ENCODE measurements at regions not wholly inside any gene's neighbourhood (a gene's known extent, or its start where the extent isn't known, plus 50 kb on each side); places are given as distances from the start of the nearest gene placed in this dataset.

DNA sequence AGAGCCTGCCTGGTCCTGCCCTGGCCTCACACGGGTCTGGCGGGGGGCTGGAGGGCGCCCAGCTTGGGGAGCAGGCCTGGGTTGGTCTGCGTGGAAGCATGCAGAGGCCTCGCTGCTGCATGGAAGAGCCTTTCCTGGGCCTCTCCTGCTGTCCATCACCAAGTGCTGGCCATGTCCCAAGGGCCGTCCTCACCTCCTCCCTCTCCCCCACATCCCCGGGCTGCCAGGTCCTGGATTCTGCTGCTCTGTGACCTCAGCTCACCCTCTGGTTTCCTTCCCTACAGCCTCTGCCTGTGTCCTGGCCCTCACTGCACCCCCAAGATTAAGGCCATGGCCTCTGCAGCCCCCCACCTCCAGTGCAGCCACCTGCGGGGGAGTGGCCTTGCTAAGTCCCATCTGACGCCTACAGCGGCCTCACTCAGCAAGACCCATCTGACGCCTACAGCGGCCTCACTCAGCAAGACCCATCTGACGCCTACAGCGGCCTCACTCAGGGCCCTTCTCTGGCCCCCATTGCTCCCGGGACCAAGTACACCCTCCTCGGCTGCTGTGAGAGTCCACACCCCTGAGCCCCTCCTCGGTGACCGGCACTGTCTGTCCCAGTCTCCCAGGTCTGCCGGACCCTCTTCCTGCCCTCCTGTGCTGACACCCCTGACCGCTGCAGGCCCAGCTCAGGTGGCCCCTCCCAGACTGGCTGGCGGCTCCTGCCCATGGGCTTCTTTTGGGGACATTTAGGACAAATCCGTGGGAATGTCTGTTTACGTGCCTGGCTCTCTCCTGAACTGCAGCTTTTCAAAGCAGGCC is 119.5 kb upstream of the B3GAT1 start:
- DNase-seq (ENCODE audit: low spot score): no peak

DNA sequence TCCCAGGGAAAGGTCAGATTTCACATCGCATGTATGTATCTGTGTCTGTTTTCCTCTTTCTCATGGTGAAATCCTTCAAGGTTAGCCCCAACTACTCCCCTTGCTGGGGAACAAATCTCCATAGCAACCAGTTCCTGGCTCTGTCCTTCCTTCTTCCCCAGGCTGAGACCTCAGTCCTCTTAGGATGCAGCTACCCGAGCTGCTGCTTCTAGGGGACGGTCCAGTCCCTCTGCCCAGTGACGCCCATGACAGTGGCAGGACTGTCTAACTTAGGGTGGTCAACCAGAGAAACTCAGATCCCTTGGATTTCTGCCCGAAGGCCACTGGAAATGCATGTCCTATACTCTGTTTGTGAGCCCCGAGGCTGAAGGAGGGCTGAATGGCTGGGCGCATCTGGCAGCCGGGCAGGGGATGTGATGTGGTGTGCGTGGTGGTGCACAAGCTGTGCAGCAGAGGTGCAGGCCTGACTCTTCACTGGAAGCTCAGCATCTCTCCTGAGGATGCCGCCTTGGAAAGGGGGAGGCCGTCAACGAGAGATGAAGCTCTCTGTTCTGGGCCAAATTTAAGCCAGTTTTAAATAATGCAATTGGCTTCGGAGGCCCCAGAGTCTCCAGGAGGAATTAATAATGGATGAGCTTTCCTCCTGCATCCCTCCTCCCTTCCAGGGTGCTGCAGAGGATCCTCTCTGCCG is 118.7 kb upstream of the B3GAT1 start:
- no peak for DNase-seq (ENCODE audit: low spot score)

DNA sequence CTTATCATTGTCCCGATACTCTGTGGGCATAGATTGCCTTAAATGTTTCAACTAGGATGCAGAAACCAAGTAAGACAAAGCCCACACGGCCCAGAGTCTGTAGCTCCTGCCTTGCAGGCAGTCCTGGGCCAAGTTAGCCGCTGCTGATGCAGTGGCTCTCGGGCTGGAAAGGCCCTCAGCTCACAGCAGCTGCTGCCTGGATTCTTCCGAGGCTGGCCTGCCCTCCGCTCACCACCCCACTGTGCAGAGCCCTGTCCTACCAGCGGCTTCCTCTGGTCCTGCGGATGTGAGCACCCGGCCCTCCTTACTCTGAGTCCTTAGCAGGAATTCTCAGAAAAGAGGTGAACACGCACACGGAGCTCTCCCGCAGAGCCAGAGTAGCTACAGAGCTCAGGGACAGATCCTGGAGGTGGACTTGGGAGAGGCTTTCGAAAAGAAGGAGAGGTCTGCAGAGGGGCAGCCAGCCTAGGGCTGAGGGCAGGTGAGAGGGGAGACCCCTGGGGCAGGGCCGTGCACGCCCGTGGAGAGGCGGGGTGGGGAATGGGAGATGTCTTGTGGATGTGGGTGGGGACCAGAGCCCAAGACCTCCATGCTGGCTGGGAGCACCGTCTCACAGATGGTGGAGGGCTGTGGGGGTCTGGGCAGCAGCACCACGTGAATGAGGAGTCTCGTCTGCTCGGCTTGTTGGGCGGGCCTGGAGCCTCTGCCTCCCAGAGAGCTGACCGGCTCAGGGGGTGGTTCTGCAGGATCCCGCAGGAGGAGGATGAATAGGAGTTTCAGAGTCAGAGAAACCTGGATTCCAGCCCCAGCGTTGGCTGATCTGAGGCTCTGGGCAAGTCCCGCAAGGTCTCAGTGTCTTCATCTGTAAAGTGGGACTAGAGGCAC is 117.4 kb upstream of the B3GAT1 start:
- no peak for DNase-seq (ENCODE audit: low spot score)

DNA sequence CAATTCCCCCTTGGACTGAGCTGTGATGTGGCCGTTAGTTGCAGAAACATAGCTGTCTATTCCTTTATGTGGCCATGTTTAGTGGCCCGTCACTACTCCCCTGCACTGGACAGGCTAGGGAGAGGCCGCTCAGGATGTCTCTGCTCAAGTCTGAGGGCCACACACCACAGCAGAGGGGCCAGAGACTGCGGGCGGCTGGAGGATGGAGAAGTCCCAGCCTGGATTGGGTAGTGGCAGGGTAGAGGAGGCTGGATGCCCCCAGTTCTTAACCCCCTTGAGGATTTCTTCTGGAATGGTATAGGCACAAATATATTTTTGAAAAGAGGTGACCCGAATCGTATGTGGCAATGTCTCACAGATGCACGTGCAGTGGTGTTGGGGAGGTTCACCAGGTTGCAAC is 116.4 kb upstream of the B3GAT1 start:
- DNase-seq (ENCODE audit: low spot score): no peak

GRCh38 chr11:134527382-134528243 is 115.6 kb upstream of the B3GAT1 start:
- no peak for DNase-seq (ENCODE audit: low spot score)

DNA sequence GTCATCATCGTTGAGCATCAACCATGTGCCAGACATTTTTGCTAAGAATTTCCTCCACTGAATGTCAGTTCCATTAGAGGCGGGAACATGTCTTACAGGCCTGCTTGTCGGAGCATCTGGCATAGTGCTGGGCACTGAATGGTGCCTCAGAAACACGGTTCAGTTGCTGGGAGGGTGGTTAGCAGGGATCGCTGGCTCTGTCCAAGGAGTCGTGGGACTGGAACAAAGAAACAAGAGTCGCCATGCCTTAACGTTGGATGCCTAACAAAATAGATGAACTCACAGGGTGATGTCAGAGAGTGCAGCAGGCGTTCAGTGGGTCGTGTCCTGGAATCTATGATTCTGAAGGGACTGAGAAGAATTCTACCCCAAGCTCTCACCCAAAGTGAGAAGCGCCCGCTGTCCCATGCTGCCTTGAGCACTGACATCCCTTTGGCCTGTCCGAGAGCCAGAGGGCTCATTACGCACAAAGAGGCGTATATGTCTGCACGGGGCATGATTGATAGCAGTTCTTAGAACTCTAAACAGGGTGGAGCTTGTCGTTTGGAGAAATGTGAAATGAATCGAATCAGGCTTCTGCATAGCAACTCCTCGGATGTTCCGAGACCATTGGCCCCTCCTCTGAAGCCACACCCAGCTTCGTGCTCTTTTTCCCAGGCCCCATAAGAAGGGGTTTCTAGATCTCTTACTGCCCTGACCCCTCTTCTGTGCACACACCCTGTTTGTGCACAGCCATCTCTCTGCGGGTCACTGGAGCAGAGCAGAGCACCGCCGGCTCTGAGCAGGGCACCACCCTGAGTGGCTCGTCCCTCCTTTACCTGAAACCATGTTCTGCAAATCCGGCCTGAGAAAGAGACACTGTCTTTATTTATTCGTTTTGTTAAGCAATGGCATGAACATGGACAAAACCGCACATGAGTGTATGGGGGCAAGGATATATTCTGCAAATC is 113.1 kb upstream of the B3GAT1 start:
- DNase-seq (ENCODE audit: low spot score): no peak

GRCh38 chr11:134524201-134524600 is 112.2 kb upstream of the B3GAT1 start:
- no peak for DNase-seq (ENCODE audit: low spot score)

GRCh38 chr11:134522782-134523570 is 110.9 kb upstream of the B3GAT1 start:
- DNase-seq (ENCODE audit: low spot score): no peak

GRCh38 chr11:134521452-134522289 is 109.6 kb upstream of the B3GAT1 start:
- no peak for DNase-seq (ENCODE audit: low spot score)

DNA sequence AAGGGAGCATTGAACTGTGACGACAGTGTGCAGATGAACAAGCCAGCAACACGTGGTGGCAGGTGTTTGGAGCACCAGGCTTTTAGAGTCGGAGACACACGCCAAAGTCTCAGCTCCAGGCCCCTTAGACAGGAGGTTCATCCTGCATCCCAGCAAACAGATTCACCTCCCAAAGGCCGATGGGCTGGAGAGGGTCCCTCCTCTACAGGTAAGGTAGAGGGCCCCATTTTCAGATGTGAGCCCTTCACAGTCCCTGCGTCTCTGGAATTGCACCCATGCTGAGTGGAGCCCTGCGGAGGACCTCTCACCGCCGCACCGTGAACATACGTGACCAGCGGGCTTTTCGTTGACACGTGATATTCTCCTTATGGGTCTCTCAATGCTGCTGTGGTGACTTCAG is 109.0 kb upstream of the B3GAT1 start:
- DNase-seq (ENCODE audit: low spot score): no peak

- no peak for DNase-seq (ENCODE audit: low spot score)
Observed at GRCh38 chr11:134519788-134520187, 107.7 kb upstream of the B3GAT1 start.

DNA sequence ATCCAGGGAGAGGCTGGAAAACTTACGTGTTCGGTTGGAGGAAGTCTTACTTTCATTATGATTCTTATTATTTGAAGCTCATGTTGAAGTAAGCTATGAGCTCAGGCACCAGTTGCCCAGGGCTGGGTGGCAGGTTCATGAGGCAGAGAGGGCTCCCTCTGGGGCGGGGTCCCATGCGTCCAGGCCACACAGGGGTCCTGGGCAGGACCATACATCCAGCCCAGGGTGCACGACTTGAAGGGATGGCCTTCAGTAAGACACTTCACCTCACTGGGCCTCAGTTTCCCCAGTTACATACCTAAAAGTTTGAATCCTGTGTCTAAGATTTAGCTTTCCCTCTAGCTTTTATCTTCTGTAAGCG is 107.3 kb upstream of the B3GAT1 start:
- DNase-seq (ENCODE audit: low spot score): no peak

DNA sequence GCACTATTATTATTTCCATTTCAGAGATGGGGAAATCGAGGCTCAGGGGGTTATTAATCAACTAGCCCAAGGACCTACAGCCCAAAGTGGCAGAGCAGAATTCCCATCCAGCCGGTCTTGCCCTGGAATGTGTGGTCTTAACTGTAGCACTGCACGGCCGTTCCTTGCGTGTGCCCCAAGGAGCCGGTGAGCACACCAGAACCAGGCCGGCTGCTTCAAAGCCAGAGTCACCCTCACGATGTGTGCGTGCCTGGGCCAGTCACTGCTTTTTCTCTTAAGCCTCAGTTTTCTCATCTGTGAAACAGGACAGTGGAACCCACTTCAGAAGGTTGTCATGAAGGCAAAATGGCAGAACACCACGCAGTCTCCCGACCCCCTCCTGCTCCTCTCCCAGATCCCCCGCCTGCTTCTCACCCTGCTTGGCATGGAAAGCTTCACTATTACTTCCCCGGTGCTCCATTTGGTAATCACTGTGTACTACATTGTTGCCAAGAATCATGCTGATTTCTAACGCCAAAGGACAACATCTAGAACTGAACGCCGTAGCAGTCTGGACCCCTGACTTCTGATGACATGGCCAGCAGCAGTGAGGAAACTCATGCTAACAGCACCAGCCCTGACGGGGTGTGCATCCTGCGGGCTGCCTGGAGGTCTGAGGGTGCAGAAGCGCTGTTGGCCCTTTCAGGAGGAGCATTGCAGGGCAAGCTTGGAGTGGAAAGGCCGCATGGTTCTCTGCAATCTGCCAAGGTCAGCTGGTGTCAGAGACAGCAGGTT is 106.8 kb upstream of the B3GAT1 start:
- no peak for DNase-seq (ENCODE audit: low spot score)

DNA sequence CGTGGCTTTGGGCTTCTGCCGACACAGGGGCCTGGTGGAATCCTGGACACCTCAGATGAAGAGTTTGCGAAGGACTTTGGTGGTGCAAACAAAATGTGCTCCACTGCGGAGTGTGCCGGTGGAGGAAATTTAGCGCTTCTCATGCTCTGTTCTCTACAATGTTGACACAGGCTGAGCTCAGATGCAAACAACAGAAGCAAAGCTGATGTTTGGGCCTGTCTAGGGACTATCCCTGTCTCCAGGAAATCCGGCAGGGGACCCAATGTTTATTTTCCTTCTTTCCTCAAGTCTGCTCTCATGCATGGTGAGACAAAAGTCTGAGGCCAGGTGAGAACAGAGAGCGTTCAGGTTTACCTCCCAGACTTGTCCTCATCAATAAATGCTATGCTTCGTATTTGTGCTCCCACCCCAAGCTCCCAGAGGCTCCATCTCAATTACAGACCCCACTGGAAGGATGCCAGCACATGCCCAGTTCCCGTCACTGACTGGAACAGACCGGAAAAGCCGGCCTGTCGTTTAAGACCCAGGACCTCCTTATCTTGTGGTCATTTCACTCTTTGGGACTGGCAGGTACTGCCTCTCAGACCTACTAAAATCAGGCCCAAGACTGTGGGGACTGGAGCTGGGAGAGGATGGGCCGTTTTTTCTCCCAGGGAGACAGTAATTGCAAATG is 105.7 kb upstream of the B3GAT1 start:
- no peak for DNase-seq (ENCODE audit: low spot score)

DNA sequence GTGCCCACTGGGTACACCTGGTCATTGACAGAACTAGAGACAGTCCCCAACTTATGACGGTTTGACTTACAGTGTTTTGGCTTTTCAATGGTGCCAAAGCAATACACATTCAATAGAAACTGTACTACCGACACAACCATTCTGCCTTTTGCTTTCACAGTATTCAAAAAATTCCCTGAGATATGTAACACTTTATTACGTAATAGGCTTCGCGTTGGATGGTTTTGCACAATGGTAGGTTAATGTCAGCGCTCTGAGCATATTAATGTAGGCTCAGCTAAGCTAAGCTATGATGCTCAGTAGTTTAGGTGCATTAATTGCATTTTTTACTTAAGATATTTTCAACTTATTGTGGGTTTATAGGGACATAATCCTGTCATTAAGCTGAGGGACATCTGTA is 105.1 kb upstream of the B3GAT1 start:
- no peak for DNase-seq (ENCODE audit: low spot score)

- no peak for DNase-seq (ENCODE audit: low spot score)
Observed at GRCh38 chr11:134516529-134516928, 104.5 kb upstream of the B3GAT1 start.
